Fibroblast of lung (primary cell): ENCODE measurements at regions not wholly inside any gene's neighbourhood (a gene's known extent, or its start where the extent isn't known, plus 50 kb on each side); places are given as distances from the start of the nearest gene placed in this dataset.

Source experiments
- DNase-seq, 2 donors: peaks; one replicate each; pipeline versions ENCODE4 v3.0.0 to v3.0.0-alpha.2; 2010; ENCODE audit warnings: low read depth in 2 of 2
- H2AFZ ChIP-seq: 2 replicates; pipeline ENCODE4 v1.5.1; 2012; ENCODE audit warnings: low read length, control low read depth, inconsistent platforms
- H3K27ac ChIP-seq: 2 replicates; pipeline ENCODE4 v1.5.1; 2011; ENCODE audit warnings: low read length, control low read depth; ENCODE audit not compliant: insufficient read depth
- H3K27me3 ChIP-seq: 2 replicates; pipeline ENCODE4 v1.5.1; 2011; ENCODE audit warnings: mild to moderate bottlenecking, low read length; ENCODE audit not compliant: control insufficient read depth, insufficient read depth
- H3K36me3 ChIP-seq: 2 replicates; pipeline ENCODE4 v1.5.1; 2011; ENCODE audit warnings: low read length; ENCODE audit not compliant: control insufficient read depth, insufficient read depth
- H3K4me1 ChIP-seq: 2 replicates; pipeline ENCODE4 v1.5.1; 2011; ENCODE audit warnings: low read length; ENCODE audit not compliant: control insufficient read depth, insufficient read depth; ENCODE audit errors: extremely low read depth
- H3K4me2 ChIP-seq: 2 replicates; pipeline ENCODE4 v1.5.1; 2011; ENCODE audit warnings: low read length, control low read depth; ENCODE audit not compliant: insufficient read depth; ENCODE audit errors: extremely low read depth
- H3K4me3 ChIP-seq, 4 experiments: fragments of 200-600 bp in 1 of 4; sonication (generic) in 1 of 4; replicated peaks in 1 of 4; 2 replicates each; pipeline ENCODE4 v1.5.1; 2011 to 2016; ENCODE audit warnings: low read length in 4 of 4, low read depth in 3 of 4, mild to moderate bottlenecking in 3 of 4, control low read depth in 2 of 4, inconsistent platforms in 1 of 4, mixed read lengths in 1 of 4; ENCODE audit not compliant: insufficient read depth in 1 of 4; ENCODE audit errors: control extremely low read depth in 1 of 4
- H3K79me2 ChIP-seq: 2 replicates; pipeline ENCODE4 v1.5.1; 2012; ENCODE audit warnings: mild to moderate bottlenecking, low read length, inconsistent platforms; ENCODE audit not compliant: control insufficient read depth, insufficient read depth
- H3K9ac ChIP-seq: 2 replicates; pipeline ENCODE4 v1.5.1; 2011; ENCODE audit warnings: mild to moderate bottlenecking, low read length, control low read depth; ENCODE audit not compliant: insufficient read depth
- H3K9me3 ChIP-seq: 2 replicates; pipeline ENCODE4 v1.5.1; 2012; ENCODE audit warnings: low read depth, low read length; ENCODE audit not compliant: control insufficient read depth, insufficient read depth
- H4K20me1 ChIP-seq: 2 replicates; pipeline ENCODE4 v1.5.1; 2011; ENCODE audit warnings: low read length; ENCODE audit not compliant: control insufficient read depth, insufficient read depth; ENCODE audit errors: extremely low read depth
- CTCF ChIP-seq, 2 donors: IDR thresholded peaks in 1 of 2; conservative IDR thresholded peaks in 1 of 2; 1 replicate in 1 of 2; 2 replicates in 1 of 2; pipeline ENCODE4 v1.5.1; 2011 to 2012; ENCODE audit warnings: low read length in 2 of 2, control low read depth in 1 of 2, inconsistent platforms in 1 of 2, low read depth in 1 of 2, mild to moderate bottlenecking in 1 of 2
- EZH2 ChIP-seq: IDR thresholded peaks from 2 replicates; pipeline ENCODE4 v1.5.1; 2012; ENCODE audit warnings: low read length, control low read depth, mild to moderate bottlenecking; ENCODE audit errors: missing control alignments

DNA sequence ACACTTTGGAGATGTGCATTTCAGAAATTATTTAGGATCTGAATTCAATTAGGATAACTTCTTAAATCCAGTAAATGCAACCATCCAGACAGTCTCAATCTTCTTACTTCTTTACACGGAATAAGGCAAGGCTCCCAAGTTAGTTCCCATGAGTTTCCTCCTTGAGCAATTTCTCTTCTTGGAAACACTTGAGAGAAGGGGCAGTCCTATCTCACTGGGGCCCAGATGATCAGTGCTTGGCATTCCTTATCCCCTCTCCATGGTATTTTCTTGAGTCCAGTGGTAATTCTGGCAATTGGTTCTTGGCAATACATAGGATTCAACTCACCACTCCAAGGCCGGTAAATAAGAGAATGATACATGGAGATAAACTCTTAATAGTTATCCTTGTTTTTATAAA, 87.1 kb upstream of the PTHLH start:
- Histone ChIP-seq H3K36me3 (no peaks in the 10 kb centered on the region), H3K9ac (no peak overlapping the region), H4K20me1 (no peaks in the 10 kb centered on the region), H3K27me3 (peaks cover 2% of the 10 kb centered on the region), H3K79me2 (no peaks in the 10 kb centered on the region), H3K4me2 (no peak overlapping the region), H3K27ac (no peak overlapping the region), H3K4me1 (no peaks in the 10 kb centered on the region), H2AFZ (no peak overlapping the region), H3K9me3 (no peaks in the 10 kb centered on the region), H3K4me3 (no peak overlapping the region)
- TF ChIP-seq CTCF (conservative IDR thresholded peaks at IDR 0.05 in 1 of 2, IDR thresholded peaks at IDR 0.05 in 1 of 2; ENCODE audit: low read depth in 1 of 2, low read length in 2 of 2) (no peak), EZH2 (no peak)
- DNase-seq: no peak

DNA sequence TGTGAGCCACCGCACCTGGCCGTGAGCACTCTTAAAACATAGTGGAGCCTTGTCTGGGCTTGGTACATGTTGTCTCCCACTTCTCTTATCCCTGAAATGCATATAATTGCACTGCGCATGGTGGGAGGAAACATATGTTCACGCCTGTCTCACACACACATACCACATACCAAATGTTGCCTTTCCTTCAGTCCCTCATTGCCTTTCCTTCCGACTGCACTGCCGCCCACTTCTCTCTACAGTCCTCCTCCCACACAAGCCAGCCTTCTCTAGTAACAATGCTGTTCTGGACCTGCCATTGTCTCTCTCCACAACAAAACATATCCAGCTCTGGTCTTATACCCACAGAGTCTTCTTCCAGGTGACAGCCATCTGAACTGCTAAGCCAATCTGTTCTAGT, 88.3 kb upstream of the PTHLH start:
- Histone ChIP-seq H3K9ac (no peak overlapping the region), H3K36me3 (no peaks in the 10 kb centered on the region), H2AFZ (no peak overlapping the region), H4K20me1 (no peaks in the 10 kb centered on the region), H3K27me3 (peaks cover 2% of the 10 kb centered on the region), H3K9me3 (no peaks in the 10 kb centered on the region), H3K4me2 (no peak overlapping the region), H3K4me1 (no peaks in the 10 kb centered on the region), H3K79me2 (no peaks in the 10 kb centered on the region), H3K4me3 (no peak overlapping the region), H3K27ac (no peak overlapping the region)
- TF ChIP-seq CTCF (conservative IDR thresholded peaks at IDR 0.05 in 1 of 2, IDR thresholded peaks at IDR 0.05 in 1 of 2; ENCODE audit: low read depth in 1 of 2, low read length in 2 of 2) (no peak), EZH2 (no peak)
- DNase-seq: no peak

DNA sequence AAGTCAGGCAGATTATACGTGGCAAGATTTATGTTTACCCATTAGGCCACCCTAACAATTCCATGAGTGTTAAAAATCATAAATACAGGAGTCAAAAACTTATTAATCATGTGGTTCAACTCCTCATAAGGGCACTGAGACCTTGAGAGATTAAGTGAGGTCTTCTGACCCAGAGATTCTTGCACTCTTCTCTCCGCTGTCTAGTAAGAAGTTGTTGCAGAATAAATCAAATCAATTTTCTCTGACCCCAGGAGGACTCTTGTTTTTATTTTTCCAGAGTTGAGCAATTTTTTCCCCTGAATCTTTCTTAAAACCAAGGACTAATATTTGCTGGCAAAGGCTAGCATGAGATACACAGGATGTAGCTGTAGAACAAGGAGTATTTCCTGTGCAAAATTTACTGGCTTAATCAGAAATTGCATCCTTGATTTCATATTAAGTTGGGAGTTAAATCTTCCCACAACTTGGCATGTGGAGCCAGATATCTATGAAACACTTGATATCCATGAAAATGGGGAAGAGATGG, 90.9 kb upstream of the PTHLH start:
- DNase-seq: no peak
- TF ChIP-seq CTCF (conservative IDR thresholded peaks at IDR 0.05 in 1 of 2, IDR thresholded peaks at IDR 0.05 in 1 of 2; ENCODE audit: low read depth in 1 of 2, low read length in 2 of 2) (no peak), EZH2 (no peak)
- Histone ChIP-seq H3K9ac (no peak overlapping the region), H3K27me3 (peaks cover 2% of the 10 kb centered on the region), H3K4me3 (no peak overlapping the region), H4K20me1 (no peaks in the 10 kb centered on the region), H3K9me3 (no peaks in the 10 kb centered on the region), H2AFZ (no peak overlapping the region), H3K4me1 (no peaks in the 10 kb centered on the region), H3K4me2 (no peak overlapping the region), H3K36me3 (no peaks in the 10 kb centered on the region), H3K27ac (no peak overlapping the region), H3K79me2 (no peaks in the 10 kb centered on the region)
